ACC112 (cell line): ENCODE measurements at regions not wholly inside any gene's neighbourhood (a gene's known extent, or its start where the extent isn't known, plus 50 kb on each side); places are given as distances from the start of the nearest gene placed in this dataset.

ENCODE experiments used
- H2AFZ ChIP-seq: fragments of 200-600 bp; sonication (generic); one replicate; pipeline ENCODE4 v1.6.0; 2017; ENCODE audit warnings: antibody characterized with exemption, low read length; ENCODE audit not compliant: unreplicated experiment
- H3K27ac ChIP-seq: fragments of 200-600 bp; sonication (generic); 2 replicates; pipeline ENCODE4 v1.5.1; 2014; ENCODE audit warnings: low read depth, mild to moderate bottlenecking, antibody characterized with exemption, low read length, moderate library complexity
- H3K27me3 ChIP-seq: fragments of 200-600 bp; sonication (generic); 2 replicates; pipeline ENCODE4 v1.6.1; 2014; ENCODE audit warnings: mild to moderate bottlenecking, antibody characterized with exemption, low read length, moderate library complexity, mixed read lengths; ENCODE audit not compliant: insufficient read depth
- H3K36me3 ChIP-seq: fragments of 200-600 bp; sonication (generic); 2 replicates; pipeline ENCODE4 v1.6.1; 2016; ENCODE audit warnings: mild to moderate bottlenecking, antibody characterized with exemption, low read length, moderate library complexity, mixed read lengths; ENCODE audit not compliant: insufficient read depth
- H3K4me1 ChIP-seq: fragments of 200-600 bp; sonication (generic); one replicate; pipeline ENCODE4 v1.6.1; 2016; ENCODE audit warnings: low read length, mixed read lengths; ENCODE audit not compliant: insufficient read depth, unreplicated experiment, control insufficient read depth
- H3K4me3 ChIP-seq: fragments of 200-600 bp; sonication (generic); 2 replicates; pipeline ENCODE4 v1.5.1; 2014; ENCODE audit warnings: mild to moderate bottlenecking, low read depth, low read length
- H3K79me2 ChIP-seq: fragments of 200-600 bp; sonication (generic); one replicate; pipeline ENCODE4 v1.6.0; 2016; ENCODE audit warnings: low read length; ENCODE audit not compliant: control insufficient read depth, unreplicated experiment, insufficient read depth

DNA sequence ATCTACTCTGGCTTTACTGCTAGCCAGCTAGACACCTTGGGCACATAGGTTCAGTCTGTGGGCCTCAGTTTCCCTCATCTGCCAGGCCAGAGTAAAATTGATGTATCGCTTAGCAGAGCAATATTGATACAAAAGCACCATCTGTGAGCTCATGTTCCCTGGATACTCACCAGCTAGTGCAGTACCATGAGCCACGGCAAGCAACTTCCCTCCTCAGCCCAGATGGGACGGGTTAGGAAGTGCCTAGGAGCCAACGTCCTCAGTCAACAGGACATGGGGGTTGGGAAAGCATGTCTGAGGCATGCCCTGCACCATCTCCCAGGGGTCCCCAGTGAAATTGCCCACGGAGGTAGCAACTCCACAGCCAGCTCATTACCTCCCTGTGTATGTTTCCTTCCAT, 258.3 kb downstream of the ANKRD60 start:
- Histone ChIP-seq H3K36me3 (no peaks in the 10 kb centered on the region), H3K79me2 (no peaks in the 10 kb centered on the region), H3K27ac (no peak overlapping the region), H3K4me1 (no peaks in the 10 kb centered on the region), H3K27me3 (no peaks in the 10 kb centered on the region), H3K4me3 (no peak overlapping the region), H2AFZ (no peak overlapping the region)

- no peaks in the 10 kb centered on the region for H3K36me3 ChIP-seq
- H3K27me3 ChIP-seq, result no peaks in the 10 kb centered on the region
- H3K79me2 ChIP-seq, result no peaks in the 10 kb centered on the region
- no peak overlapping the region for H3K4me3 ChIP-seq
- no peak overlapping the region for H2AFZ ChIP-seq
- no peak overlapping the region for H3K27ac ChIP-seq
- no peaks in the 10 kb centered on the region for H3K4me1 ChIP-seq
These were observed 258.3 kb upstream of the PMEPA1 start for GRCh38 chr20:57968120-57968519.

DNA sequence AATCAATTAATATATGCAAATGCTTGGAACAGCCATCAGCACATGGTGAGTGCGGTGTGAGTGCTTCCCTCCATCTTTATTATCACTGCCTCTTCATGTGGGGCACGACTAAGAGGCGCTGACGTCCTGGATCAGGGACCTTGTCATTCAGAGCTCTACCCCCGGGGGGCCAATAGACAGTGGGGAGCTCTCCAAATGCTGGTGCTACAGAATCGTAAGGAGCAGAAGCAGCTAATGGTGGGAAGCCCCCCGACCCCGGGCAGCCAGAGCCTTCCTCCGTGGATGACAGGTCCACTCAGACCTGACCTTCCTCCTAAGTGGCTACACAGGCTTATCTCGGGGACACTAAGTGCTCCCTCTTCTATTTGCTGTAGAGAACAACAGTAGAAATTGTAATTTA, 257.5 kb upstream of the PMEPA1 start:
- Histone ChIP-seq H3K4me3 (no peak overlapping the region), H3K36me3 (no peaks in the 10 kb centered on the region), H3K27ac (no peak overlapping the region), H3K27me3 (no peaks in the 10 kb centered on the region), H3K79me2 (no peaks in the 10 kb centered on the region), H3K4me1 (no peaks in the 10 kb centered on the region), H2AFZ (no peak overlapping the region)

- Histone ChIP-seq H2AFZ (no peak overlapping the region), H3K4me3 (no peak overlapping the region), H3K27me3 (no peaks in the 10 kb centered on the region), H3K36me3 (no peaks in the 10 kb centered on the region), H3K4me1 (no peaks in the 10 kb centered on the region), H3K79me2 (no peaks in the 10 kb centered on the region), H3K27ac (no peak overlapping the region)
These were observed 256.8 kb upstream of the PMEPA1 start for GRCh38 chr20:57966620-57967019.

GRCh38 chr20:57965441-57965840, 255.6 kb upstream of the PMEPA1 start:
- Histone ChIP-seq H2AFZ (no peak overlapping the region), H3K4me1 (no peaks in the 10 kb centered on the region), H3K36me3 (no peaks in the 10 kb centered on the region), H3K27me3 (no peaks in the 10 kb centered on the region), H3K27ac (no peak overlapping the region), H3K79me2 (no peaks in the 10 kb centered on the region), H3K4me3 (no peak overlapping the region)

DNA sequence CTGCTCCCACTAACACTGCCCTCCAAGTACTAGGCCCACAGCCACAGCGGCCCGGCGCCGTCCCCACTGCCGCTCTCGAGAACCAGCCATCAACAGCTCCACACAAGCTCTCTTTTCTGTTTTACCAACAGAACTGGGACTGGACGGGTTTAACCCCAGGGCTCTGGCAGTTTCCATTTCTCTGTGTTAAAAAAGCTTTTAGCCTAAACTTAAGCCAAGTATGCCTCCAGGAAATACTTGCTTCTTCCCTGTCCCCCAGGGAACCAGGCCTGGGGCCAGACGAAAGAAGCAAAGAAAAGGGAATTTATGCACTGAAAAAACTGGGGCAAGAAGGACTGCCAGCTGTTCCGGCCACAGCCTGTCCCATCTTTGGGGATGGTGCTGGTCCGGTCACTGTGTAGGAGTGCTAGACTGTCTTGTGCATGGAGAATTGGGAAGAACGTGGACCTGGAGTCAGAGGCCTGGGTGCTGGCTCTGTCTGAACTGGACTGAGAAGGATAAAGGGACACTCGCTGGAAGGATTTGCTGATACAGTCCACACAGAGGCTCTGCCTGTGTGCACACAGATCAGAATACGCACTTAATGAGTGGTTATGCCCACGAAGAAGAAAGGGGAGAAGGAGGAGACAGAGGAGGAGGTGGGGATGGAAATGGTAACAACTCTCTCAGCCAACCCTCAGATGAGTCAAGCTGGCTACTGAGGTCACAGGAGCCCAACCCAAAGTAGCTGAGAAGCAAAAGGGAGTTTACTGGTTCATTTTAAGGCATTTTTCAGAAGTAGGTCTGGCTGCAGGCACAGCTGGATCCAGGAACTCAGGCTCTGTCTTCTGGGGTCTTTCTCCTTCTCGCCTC, 254.4 kb upstream of the PMEPA1 start:
- Histone ChIP-seq H3K27ac (no peak overlapping the region), H2AFZ (no peak overlapping the region), H3K4me3 (no peak overlapping the region)

GRCh38 chr20:57960803-57961575, 251.2 kb upstream of the PMEPA1 start:
- no peak overlapping the region for H3K27ac ChIP-seq
- H3K36me3 ChIP-seq, result no peaks in the 10 kb centered on the region
- H2AFZ ChIP-seq, result no peak overlapping the region
- no peak overlapping the region for H3K4me3 ChIP-seq
- no peaks in the 10 kb centered on the region for H3K79me2 ChIP-seq
- H3K4me1 ChIP-seq, result no peaks in the 10 kb centered on the region
- H3K27me3 ChIP-seq, result no peaks in the 10 kb centered on the region

More for the DNA sequence above, 254.4 kb upstream of the PMEPA1 start:
- Histone ChIP-seq H3K36me3 (no peaks in the 10 kb centered on the region), H3K79me2 (no peaks in the 10 kb centered on the region), H3K4me1 (no peaks in the 10 kb centered on the region), H3K27me3 (no peaks in the 10 kb centered on the region)

DNA sequence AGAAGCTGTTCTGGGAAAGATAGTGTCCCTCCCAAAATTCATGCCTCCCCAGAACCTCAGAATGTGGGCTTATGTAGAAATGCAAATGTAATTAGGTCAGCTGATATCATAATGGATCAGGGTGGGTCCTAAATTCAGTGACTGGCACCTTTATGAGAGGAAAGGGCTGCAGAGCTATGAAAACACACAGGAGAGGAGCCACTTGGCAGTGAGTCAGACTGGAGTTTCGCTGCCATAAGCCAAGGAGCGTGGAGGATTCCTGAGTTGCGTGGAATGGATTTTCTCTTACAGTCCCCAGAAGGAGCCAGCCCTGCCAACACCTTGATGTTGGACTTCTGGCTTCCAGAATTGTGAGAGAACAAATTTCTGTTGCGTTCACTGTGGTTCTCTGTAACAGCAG, 249.8 kb upstream of the PMEPA1 start:
- H3K79me2 ChIP-seq, result no peaks in the 10 kb centered on the region
- H3K27ac ChIP-seq, result no peak overlapping the region
- H3K4me1 ChIP-seq, result no peaks in the 10 kb centered on the region
- no peaks in the 10 kb centered on the region for H3K27me3 ChIP-seq
- no peak overlapping the region for H3K4me3 ChIP-seq
- H3K36me3 ChIP-seq, result no peaks in the 10 kb centered on the region
- H2AFZ ChIP-seq, result no peak overlapping the region

DNA sequence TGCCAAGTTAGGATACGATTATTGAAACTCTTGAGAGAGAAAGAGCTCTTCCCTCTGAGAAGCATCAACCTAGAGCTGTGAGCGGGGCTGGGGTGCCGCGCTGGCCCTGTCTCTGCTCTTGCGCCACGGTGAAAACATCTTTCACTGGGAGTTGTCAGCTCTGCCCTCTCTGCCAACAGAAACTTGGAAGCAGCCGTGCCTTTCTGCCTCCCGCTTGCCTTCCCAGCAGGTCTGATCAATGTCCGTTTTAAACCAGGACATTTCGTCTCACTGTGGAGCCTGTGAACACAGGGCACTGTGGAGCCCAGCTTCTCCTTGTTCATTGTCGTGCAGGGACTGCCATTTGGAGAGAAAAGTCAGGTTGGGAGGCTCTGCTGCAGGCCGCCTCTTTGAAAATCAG, 249.2 kb upstream of the PMEPA1 start:
- Histone ChIP-seq H3K79me2 (no peaks in the 10 kb centered on the region), H3K27me3 (no peaks in the 10 kb centered on the region), H3K27ac (no peak overlapping the region), H2AFZ (no peak overlapping the region), H3K4me3 (no peak overlapping the region), H3K4me1 (no peaks in the 10 kb centered on the region), H3K36me3 (no peaks in the 10 kb centered on the region)

GRCh38 chr20:57958050-57958420, 248.2 kb upstream of the PMEPA1 start:
- Histone ChIP-seq H3K4me3 (no peak overlapping the region), H2AFZ (no peak overlapping the region), H3K27ac (no peak overlapping the region), H3K79me2 (no peaks in the 10 kb centered on the region), H3K36me3 (no peaks in the 10 kb centered on the region), H3K27me3 (no peaks in the 10 kb centered on the region), H3K4me1 (no peaks in the 10 kb centered on the region)
